H1 (cell line): ENCODE measurements at regions not wholly inside any gene's neighbourhood (a gene's known extent, or its start where the extent isn't known, plus 50 kb on each side); places are given as distances from the start of the nearest gene placed in this dataset.

Source experiments
- CHD2 ChIP-seq: IDR thresholded peaks from 2 replicates; pipeline ENCODE4 v1.6.1; 2012; ENCODE audit warnings: low read length, improper control_type of control experiment
- KDM5A ChIP-seq: fragments of 200-600 bp; IDR thresholded peaks from 2 replicates; pipeline ENCODE4 v1.7.1; 2012; ENCODE audit warnings: mild to moderate bottlenecking, low read length, inconsistent platforms, mixed read lengths
- POLR2AphosphoS5 ChIP-seq: IDR thresholded peaks from 2 replicates; pipeline ENCODE4 v1.6.1; 2011; ENCODE audit warnings: low read depth, low read length
- RFX5 ChIP-seq: IDR thresholded peaks from 2 replicates; pipeline ENCODE4 v1.6.1; 2011; ENCODE audit warnings: low read depth, low read length, improper control_type of control experiment, borderline replicate concordance
- SIN3A ChIP-seq, 2 experiments: IDR thresholded peaks in 1 of 2; conservative IDR thresholded peaks in 1 of 2; 2 replicates each; pipeline ENCODE4 v1.6.1; 2011 to 2012; ENCODE audit warnings: low read length in 2 of 2, improper control_type of control experiment in 1 of 2, low read depth in 1 of 2, mild to moderate bottlenecking in 1 of 2
- SP2 ChIP-seq: IDR thresholded peaks from 2 replicates; pipeline ENCODE4 v1.6.1; 2012; ENCODE audit warnings: mild to moderate bottlenecking, low read length, inconsistent platforms
- SP4 ChIP-seq: IDR thresholded peaks from 2 replicates; pipeline ENCODE4 v1.6.1; 2012; ENCODE audit warnings: low read length, inconsistent platforms
- ZNF274 ChIP-seq: IDR thresholded peaks from 2 replicates; pipeline ENCODE4 v1.7.0; 2012; ENCODE audit warnings: low read length, borderline replicate concordance; ENCODE audit errors: extremely low read depth
- TF ChIP-seq, protein P1 (sequence below): fragments of 300-600 bp; sonication (generic); IDR thresholded peaks from 2 replicates; pipeline ENCODE4 v1.7.1; 2012; ENCODE audit warnings: low read length, moderate library complexity, mild to moderate bottlenecking, inconsistent platforms; ENCODE audit not compliant: insufficient replicate concordance
- TF ChIP-seq, protein P2 (sequence below): IDR thresholded peaks from 2 replicates; pipeline ENCODE4 v1.6.1; 2011; ENCODE audit warnings: low read depth, mild to moderate bottlenecking, low read length; ENCODE audit not compliant: insufficient read depth

DNA sequence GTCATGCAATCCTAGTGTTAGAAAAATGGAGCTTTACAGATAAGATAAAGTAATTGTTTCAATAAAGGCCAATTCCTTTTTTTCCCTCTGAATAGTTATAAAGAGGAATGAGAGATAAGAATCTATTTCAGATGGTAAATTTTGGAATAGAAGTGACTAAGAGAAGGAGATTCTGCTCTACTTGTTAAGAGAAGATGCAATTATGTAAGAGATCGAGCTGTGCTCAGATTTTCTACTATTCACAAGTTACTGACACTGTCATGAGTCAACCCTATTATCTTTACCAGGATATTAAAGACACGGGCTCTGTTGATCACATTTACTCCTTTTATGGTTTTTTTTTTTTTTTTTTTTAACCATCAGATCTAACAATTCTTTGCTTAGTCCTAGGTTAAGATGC lies 511.3 kb downstream of the ARL4A start (continued):
- TF ChIP-seq, protein P1, sequence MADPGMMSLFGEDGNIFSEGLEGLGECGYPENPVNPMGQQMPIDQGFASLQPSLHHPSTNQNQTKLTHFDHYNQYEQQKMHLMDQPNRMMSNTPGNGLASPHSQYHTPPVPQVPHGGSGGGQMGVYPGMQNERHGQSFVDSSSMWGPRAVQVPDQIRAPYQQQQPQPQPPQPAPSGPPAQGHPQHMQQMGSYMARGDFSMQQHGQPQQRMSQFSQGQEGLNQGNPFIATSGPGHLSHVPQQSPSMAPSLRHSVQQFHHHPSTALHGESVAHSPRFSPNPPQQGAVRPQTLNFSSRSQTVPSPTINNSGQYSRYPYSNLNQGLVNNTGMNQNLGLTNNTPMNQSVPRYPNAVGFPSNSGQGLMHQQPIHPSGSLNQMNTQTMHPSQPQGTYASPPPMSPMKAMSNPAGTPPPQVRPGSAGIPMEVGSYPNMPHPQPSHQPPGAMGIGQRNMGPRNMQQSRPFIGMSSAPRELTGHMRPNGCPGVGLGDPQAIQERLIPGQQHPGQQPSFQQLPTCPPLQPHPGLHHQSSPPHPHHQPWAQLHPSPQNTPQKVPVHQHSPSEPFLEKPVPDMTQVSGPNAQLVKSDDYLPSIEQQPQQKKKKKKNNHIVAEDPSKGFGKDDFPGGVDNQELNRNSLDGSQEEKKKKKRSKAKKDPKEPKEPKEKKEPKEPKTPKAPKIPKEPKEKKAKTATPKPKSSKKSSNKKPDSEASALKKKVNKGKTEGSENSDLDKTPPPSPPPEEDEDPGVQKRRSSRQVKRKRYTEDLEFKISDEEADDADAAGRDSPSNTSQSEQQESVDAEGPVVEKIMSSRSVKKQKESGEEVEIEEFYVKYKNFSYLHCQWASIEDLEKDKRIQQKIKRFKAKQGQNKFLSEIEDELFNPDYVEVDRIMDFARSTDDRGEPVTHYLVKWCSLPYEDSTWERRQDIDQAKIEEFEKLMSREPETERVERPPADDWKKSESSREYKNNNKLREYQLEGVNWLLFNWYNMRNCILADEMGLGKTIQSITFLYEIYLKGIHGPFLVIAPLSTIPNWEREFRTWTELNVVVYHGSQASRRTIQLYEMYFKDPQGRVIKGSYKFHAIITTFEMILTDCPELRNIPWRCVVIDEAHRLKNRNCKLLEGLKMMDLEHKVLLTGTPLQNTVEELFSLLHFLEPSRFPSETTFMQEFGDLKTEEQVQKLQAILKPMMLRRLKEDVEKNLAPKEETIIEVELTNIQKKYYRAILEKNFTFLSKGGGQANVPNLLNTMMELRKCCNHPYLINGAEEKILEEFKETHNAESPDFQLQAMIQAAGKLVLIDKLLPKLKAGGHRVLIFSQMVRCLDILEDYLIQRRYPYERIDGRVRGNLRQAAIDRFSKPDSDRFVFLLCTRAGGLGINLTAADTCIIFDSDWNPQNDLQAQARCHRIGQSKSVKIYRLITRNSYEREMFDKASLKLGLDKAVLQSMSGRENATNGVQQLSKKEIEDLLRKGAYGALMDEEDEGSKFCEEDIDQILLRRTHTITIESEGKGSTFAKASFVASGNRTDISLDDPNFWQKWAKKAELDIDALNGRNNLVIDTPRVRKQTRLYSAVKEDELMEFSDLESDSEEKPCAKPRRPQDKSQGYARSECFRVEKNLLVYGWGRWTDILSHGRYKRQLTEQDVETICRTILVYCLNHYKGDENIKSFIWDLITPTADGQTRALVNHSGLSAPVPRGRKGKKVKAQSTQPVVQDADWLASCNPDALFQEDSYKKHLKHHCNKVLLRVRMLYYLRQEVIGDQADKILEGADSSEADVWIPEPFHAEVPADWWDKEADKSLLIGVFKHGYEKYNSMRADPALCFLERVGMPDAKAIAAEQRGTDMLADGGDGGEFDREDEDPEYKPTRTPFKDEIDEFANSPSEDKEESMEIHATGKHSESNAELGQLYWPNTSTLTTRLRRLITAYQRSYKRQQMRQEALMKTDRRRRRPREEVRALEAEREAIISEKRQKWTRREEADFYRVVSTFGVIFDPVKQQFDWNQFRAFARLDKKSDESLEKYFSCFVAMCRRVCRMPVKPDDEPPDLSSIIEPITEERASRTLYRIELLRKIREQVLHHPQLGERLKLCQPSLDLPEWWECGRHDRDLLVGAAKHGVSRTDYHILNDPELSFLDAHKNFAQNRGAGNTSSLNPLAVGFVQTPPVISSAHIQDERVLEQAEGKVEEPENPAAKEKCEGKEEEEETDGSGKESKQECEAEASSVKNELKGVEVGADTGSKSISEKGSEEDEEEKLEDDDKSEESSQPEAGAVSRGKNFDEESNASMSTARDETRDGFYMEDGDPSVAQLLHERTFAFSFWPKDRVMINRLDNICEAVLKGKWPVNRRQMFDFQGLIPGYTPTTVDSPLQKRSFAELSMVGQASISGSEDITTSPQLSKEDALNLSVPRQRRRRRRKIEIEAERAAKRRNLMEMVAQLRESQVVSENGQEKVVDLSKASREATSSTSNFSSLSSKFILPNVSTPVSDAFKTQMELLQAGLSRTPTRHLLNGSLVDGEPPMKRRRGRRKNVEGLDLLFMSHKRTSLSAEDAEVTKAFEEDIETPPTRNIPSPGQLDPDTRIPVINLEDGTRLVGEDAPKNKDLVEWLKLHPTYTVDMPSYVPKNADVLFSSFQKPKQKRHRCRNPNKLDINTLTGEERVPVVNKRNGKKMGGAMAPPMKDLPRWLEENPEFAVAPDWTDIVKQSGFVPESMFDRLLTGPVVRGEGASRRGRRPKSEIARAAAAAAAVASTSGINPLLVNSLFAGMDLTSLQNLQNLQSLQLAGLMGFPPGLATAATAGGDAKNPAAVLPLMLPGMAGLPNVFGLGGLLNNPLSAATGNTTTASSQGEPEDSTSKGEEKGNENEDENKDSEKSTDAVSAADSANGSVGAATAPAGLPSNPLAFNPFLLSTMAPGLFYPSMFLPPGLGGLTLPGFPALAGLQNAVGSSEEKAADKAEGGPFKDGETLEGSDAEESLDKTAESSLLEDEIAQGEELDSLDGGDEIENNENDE: no peak
- TF ChIP-seq POLR2AphosphoS5 (no peak), RFX5 (no peak), KDM5A (no peak), SP2 (no peak), SP4 (no peak), CHD2 (no peak), ZNF274 (no peak), SIN3A (conservative IDR thresholded peaks at IDR 0.05 in 1 of 2, IDR thresholded peaks at IDR 0.05 in 1 of 2; ENCODE audit: low read depth in 1 of 2, low read length in 2 of 2) (no peak)
- TF ChIP-seq, protein P2, sequence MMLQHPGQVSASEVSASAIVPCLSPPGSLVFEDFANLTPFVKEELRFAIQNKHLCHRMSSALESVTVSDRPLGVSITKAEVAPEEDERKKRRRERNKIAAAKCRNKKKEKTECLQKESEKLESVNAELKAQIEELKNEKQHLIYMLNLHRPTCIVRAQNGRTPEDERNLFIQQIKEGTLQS: no peak
